OCI-LY1 (cell line): ENCODE measurements at regions not wholly inside any gene's neighbourhood (a gene's known extent, or its start where the extent isn't known, plus 50 kb on each side); places are given as distances from the start of the nearest gene placed in this dataset.

Source experiments
- H2AFZ ChIP-seq: fragments of 200-600 bp; sonication (generic), shearing (Covaris generic); 2 replicates; pipeline ENCODE4 v1.6.0; 2014; ENCODE audit warnings: antibody characterized with exemption, mild to moderate bottlenecking, low read length
- H3F3A ChIP-seq: fragments of 200-600 bp; sonication (generic), shearing (Covaris generic); 2 replicates; pipeline ENCODE4 v1.6.0; 2014; ENCODE audit warnings: mild to moderate bottlenecking, antibody characterized with exemption, low read length, moderate library complexity; ENCODE audit not compliant: insufficient read depth
- H3K27ac ChIP-seq: fragments of 200-600 bp; sonication (generic); 2 replicates; pipeline ENCODE4 v1.5.1; 2014; ENCODE audit warnings: low read length, mixed run types, mild to moderate bottlenecking, low read depth; ENCODE audit not compliant: poor library complexity, severe bottlenecking
- H3K27me3 ChIP-seq: fragments of 200-600 bp; sonication (generic); 2 replicates; pipeline ENCODE4 v1.6.0; 2014; ENCODE audit warnings: antibody characterized with exemption, mild to moderate bottlenecking, low read length, moderate library complexity; ENCODE audit not compliant: insufficient read depth
- H3K36me3 ChIP-seq: fragments of 200-600 bp; sonication (generic); 2 replicates; pipeline ENCODE4 v1.6.1; 2014; ENCODE audit warnings: mild to moderate bottlenecking, antibody characterized with exemption, low read length, moderate library complexity, mixed read lengths; ENCODE audit not compliant: insufficient read depth
- H3K4me1 ChIP-seq: fragments of 200-600 bp; sonication (generic); 2 replicates; pipeline ENCODE4 v1.5.1; 2014; ENCODE audit warnings: mild to moderate bottlenecking, low read length, moderate library complexity; ENCODE audit not compliant: insufficient read depth, severe bottlenecking
- H3K4me2 ChIP-seq: fragments of 200-600 bp; sonication (generic), shearing (Covaris generic); 2 replicates; pipeline ENCODE4 v1.6.1; 2014; ENCODE audit warnings: low read length
- H3K4me3 ChIP-seq: fragments of 200-600 bp; sonication (generic); 2 replicates; pipeline ENCODE4 v1.5.1; 2014; ENCODE audit warnings: low read length, low read depth, mild to moderate bottlenecking, mixed read lengths; ENCODE audit not compliant: poor library complexity, severe bottlenecking
- H3K79me2 ChIP-seq: fragments of 200-600 bp; shearing (Covaris generic); 2 replicates; pipeline ENCODE4 v1.6.1; 2016; ENCODE audit warnings: mixed run types, low read length, mixed read lengths; ENCODE audit not compliant: insufficient read depth
- H3K9ac ChIP-seq: fragments of 200-600 bp; sonication (generic), shearing (Covaris generic); 2 replicates; pipeline ENCODE4 v1.6.1; 2014; ENCODE audit warnings: mild to moderate bottlenecking, low read length, mixed read lengths
- H3K9me2 ChIP-seq: fragments of 200-600 bp; sonication (generic), shearing (Covaris generic); 2 replicates; pipeline ENCODE4 v1.6.1; 2014; ENCODE audit warnings: low read depth, mild to moderate bottlenecking, low read length, mixed read lengths
- H3K9me3 ChIP-seq: fragments of 200-600 bp; shearing (Covaris generic); 2 replicates; pipeline ENCODE4 v1.6.1; 2014; ENCODE audit warnings: low read length, mixed read lengths
- H4K20me1 ChIP-seq: fragments of 200-600 bp; sonication (generic), shearing (Covaris generic); 2 replicates; pipeline ENCODE4 v1.6.0; 2016; ENCODE audit warnings: mild to moderate bottlenecking, low read length; ENCODE audit not compliant: insufficient read depth
- CTCF ChIP-seq: fragments of 200-600 bp; sonication (generic), shearing (Covaris generic); IDR thresholded peaks from 2 replicates; pipeline ENCODE4 v1.5.1; 2017; ENCODE audit warnings: mild to moderate bottlenecking, antibody characterized with exemption, low read length, moderate library complexity, mixed read lengths
- EZH2 ChIP-seq: fragments of 200-600 bp; sonication (generic), shearing (Covaris generic); IDR thresholded peaks from 2 replicates; pipeline ENCODE4 v1.8.0; 2017; ENCODE audit warnings: borderline replicate concordance, mixed run types, mild to moderate bottlenecking, antibody characterized with exemption, low read length, moderate library complexity, mixed read lengths

GRCh38 chr3:140856905-140857304, 84.7 kb upstream of the SLC25A36 start:
- no peaks in the 10 kb centered on the region for H4K20me1 ChIP-seq
- no peak overlapping the region for H3K4me2 ChIP-seq
- H3K4me1 ChIP-seq, result peaks cover 26% of the 10 kb centered on the region
- H2AFZ ChIP-seq, result no peak overlapping the region
- no peaks in the 10 kb centered on the region for H3K9me2 ChIP-seq
- no peaks in the 10 kb centered on the region for H3K79me2 ChIP-seq
- no peak for TF ChIP-seq EZH2
- TF ChIP-seq CTCF, result no peak
- H3K9me3 ChIP-seq, result 0 out of 2 replicates have a peak, but pooled peaks cover 3% of the 10 kb centered on the region
- no peaks in the 10 kb centered on the region for H3K36me3 ChIP-seq
- no peak overlapping the region for H3K9ac ChIP-seq
- no peak overlapping the region for H3K4me3 ChIP-seq
- H3K27ac ChIP-seq, result no peak overlapping the region
- H3F3A ChIP-seq, result no peaks in the 10 kb centered on the region
- H3K27me3 ChIP-seq, result no peaks in the 10 kb centered on the region

- no peak overlapping the region for H3K4me2 ChIP-seq
- no peak overlapping the region for H3K4me3 ChIP-seq
- H3K79me2 ChIP-seq, result no peaks in the 10 kb centered on the region
- no peaks in the 10 kb centered on the region for H3F3A ChIP-seq
- 0 out of 2 replicates have a peak, but pooled peaks cover 3% of the 10 kb centered on the region for H3K9me3 ChIP-seq
- no peaks in the 10 kb centered on the region for H3K36me3 ChIP-seq
- no peak overlapping the region for H2AFZ ChIP-seq
- peaks cover 26% of the 10 kb centered on the region for H3K4me1 ChIP-seq
- TF ChIP-seq CTCF (no peak), EZH2 (no peak)
- no peak overlapping the region for H3K9ac ChIP-seq
- H3K27me3 ChIP-seq, result no peaks in the 10 kb centered on the region
- H3K9me2 ChIP-seq, result no peaks in the 10 kb centered on the region
- no peak overlapping the region for H3K27ac ChIP-seq
- H4K20me1 ChIP-seq, result no peaks in the 10 kb centered on the region
These were observed 83.6 kb upstream of the SLC25A36 start for GRCh38 chr3:140857993-140858392.

GRCh38 chr3:140859592-140860336, 81.9 kb upstream of the SLC25A36 start:
- 0 out of 2 replicates have a peak overlapping the region, but pooled peaks have one; percentile 4 for H2AFZ ChIP-seq

More at GRCh38 chr3:140859592-140860336, 81.9 kb upstream of the SLC25A36 start:
- no peaks in the 10 kb centered on the region for H3K9me3 ChIP-seq
- H3K4me1 ChIP-seq, result peaks cover 31% of the 10 kb centered on the region
- no peaks in the 10 kb centered on the region for H3K36me3 ChIP-seq
- peak overlapping the region; percentile 3; the same call in 1 of the 2 replicates for H3K9ac ChIP-seq
- no peaks in the 10 kb centered on the region for H3K9me2 ChIP-seq
- TF ChIP-seq CTCF (no peak), EZH2 (no peak)
- no peaks in the 10 kb centered on the region for H3K27me3 ChIP-seq
- no peaks in the 10 kb centered on the region for H3K79me2 ChIP-seq
- H3K4me3 ChIP-seq, result no peak overlapping the region
- no peaks in the 10 kb centered on the region for H3F3A ChIP-seq
- no peaks in the 10 kb centered on the region for H4K20me1 ChIP-seq
- peak overlapping the region; percentile 81 for H3K27ac ChIP-seq
- H3K4me2 ChIP-seq, result no peak overlapping the region
